ENCODE measurements at regions not wholly inside any gene's neighbourhood (a gene's known extent, or its start where the extent isn't known, plus 50 kb on each side); places are given as distances from the start of the nearest gene placed in this dataset.

GRCh38 chr2:167411367-167411766 lies 523.1 kb downstream of the XIRP2 start:
- Mint-ChIP-seq H3K4me1 (no peaks in the 10 kb centered on the region), H3K27me3 (no peaks in the 10 kb centered on the region)

GRCh38 chr2:167406558-167406957 lies 518.3 kb downstream of the XIRP2 start:
- no peaks in the 10 kb centered on the region for H3K36me3 Mint-ChIP-seq
- ATAC-seq (ENCODE audit: low read depth in 2 of 2) (no peak), DNase-seq (no peak)
- H3K9me3 Mint-ChIP-seq: peaks cover 0 to 25% (median 7%) of the 10 kb centered on the region in 7 donors
- no peak overlapping the region for H3K27ac Mint-ChIP-seq
- no peak overlapping the region for H3K4me3 Mint-ChIP-seq
- H3K27me3 Mint-ChIP-seq: no peaks in the 10 kb centered on the region
- no peaks in the 10 kb centered on the region for H3K4me1 Mint-ChIP-seq

More at GRCh38 chr2:167411367-167411766, 523.1 kb downstream of the XIRP2 start:
- DNase-seq: no peak
- H3K36me3 Mint-ChIP-seq: no peaks in the 10 kb centered on the region
- no peak overlapping the region for H3K27ac Mint-ChIP-seq
- H3K9me3 Mint-ChIP-seq: peaks cover 9 to 44% (median 14%) of the 10 kb centered on the region in 7 donors
- ATAC-seq (ENCODE audit: low read depth in 2 of 2): no peak
- H3K4me3 Mint-ChIP-seq: no peak overlapping the region

- peaks cover 1 to 25% (median 7%) of the 10 kb centered on the region in 7 donors for H3K9me3 Mint-ChIP-seq
- H3K27me3 Mint-ChIP-seq: peaks cover 0 to 3% (median 0%) of the 10 kb centered on the region in 3 donors
- DNase-seq (no peak), ATAC-seq (ENCODE audit: low read depth in 2 of 2) (no peak)
- no peaks in the 10 kb centered on the region for H3K36me3 Mint-ChIP-seq
- H3K4me3 Mint-ChIP-seq: no peak overlapping the region
- no peaks in the 10 kb centered on the region for H3K4me1 Mint-ChIP-seq
- H3K27ac Mint-ChIP-seq: no peak overlapping the region
Observed at GRCh38 chr2:167404627-167405284, 516.5 kb downstream of the XIRP2 start.

GRCh38 chr2:167401309-167401708 lies 513.0 kb downstream of the XIRP2 start:
- H3K27me3 Mint-ChIP-seq: peaks cover 0 to 3% (median 0%) of the 10 kb centered on the region in 3 donors
- H3K4me3 Mint-ChIP-seq: no peak overlapping the region
- peaks cover 2 to 26% (median 7%) of the 10 kb centered on the region in 7 donors for H3K9me3 Mint-ChIP-seq
- no peak for DNase-seq
- no peaks in the 10 kb centered on the region for H3K4me1 Mint-ChIP-seq
- no peak for ATAC-seq (ENCODE audit: low read depth in 2 of 2)
- H3K36me3 Mint-ChIP-seq: no peaks in the 10 kb centered on the region
- H3K27ac Mint-ChIP-seq: no peak overlapping the region

GRCh38 chr2:167400546-167400945 lies 512.3 kb downstream of the XIRP2 start:
- H3K27ac Mint-ChIP-seq: no peak overlapping the region
- peaks cover 2 to 26% (median 7%) of the 10 kb centered on the region in 7 donors for H3K9me3 Mint-ChIP-seq
- H3K27me3 Mint-ChIP-seq: peaks cover 0 to 3% (median 0%) of the 10 kb centered on the region in 3 donors
- DNase-seq (no peak), ATAC-seq (ENCODE audit: low read depth in 2 of 2) (no peak)
- no peaks in the 10 kb centered on the region for H3K36me3 Mint-ChIP-seq
- H3K4me1 Mint-ChIP-seq: no peaks in the 10 kb centered on the region
- H3K4me3 Mint-ChIP-seq: no peak overlapping the region

GRCh38 chr2:167398873-167399272 lies 510.6 kb downstream of the XIRP2 start:
- Mint-ChIP-seq H3K4me3 (no peak overlapping the region), H3K27me3 (peaks cover 0 to 3% (median 0%) of the 10 kb centered on the region in 3 donors), H3K4me1 (no peaks in the 10 kb centered on the region), H3K27ac (no peak overlapping the region), H3K36me3 (no peaks in the 10 kb centered on the region), H3K9me3 (peaks cover under 1 to 23% (median 6%) of the 10 kb centered on the region in 7 donors)
- no peak for DNase-seq
- ATAC-seq (ENCODE audit: low read depth in 2 of 2): no peak

GRCh38 chr2:167388901-167389300 lies 500.6 kb downstream of the XIRP2 start:
- Mint-ChIP-seq H3K36me3 (no peaks in the 10 kb centered on the region), H3K27me3 (no peaks in the 10 kb centered on the region), H3K4me1 (no peaks in the 10 kb centered on the region), H3K9me3 (peaks cover 0 to 10% (median 3%) of the 10 kb centered on the region in 7 donors), H3K4me3 (no peak overlapping the region), H3K27ac (no peak overlapping the region)
- DNase-seq (no peak), ATAC-seq (ENCODE audit: low read depth in 2 of 2) (no peak)

GRCh38 chr2:167388497-167388896 lies 500.2 kb downstream of the XIRP2 start:
- H3K4me3 Mint-ChIP-seq: no peak overlapping the region
- peaks cover 0 to 10% (median 3%) of the 10 kb centered on the region in 7 donors for H3K9me3 Mint-ChIP-seq
- no peaks in the 10 kb centered on the region for H3K36me3 Mint-ChIP-seq
- H3K27ac Mint-ChIP-seq: no peak overlapping the region
- ATAC-seq (ENCODE audit: low read depth in 2 of 2) (no peak), DNase-seq (no peak)
- no peaks in the 10 kb centered on the region for H3K4me1 Mint-ChIP-seq
- H3K27me3 Mint-ChIP-seq: no peaks in the 10 kb centered on the region

GRCh38 chr2:167386694-167387093 lies 498.4 kb downstream of the XIRP2 start:
- Mint-ChIP-seq H3K27ac (no peak overlapping the region), H3K36me3 (no peaks in the 10 kb centered on the region), H3K27me3 (no peaks in the 10 kb centered on the region), H3K9me3 (peaks cover 0 to 10% (median 3%) of the 10 kb centered on the region in 7 donors), H3K4me3 (no peak overlapping the region), H3K4me1 (no peaks in the 10 kb centered on the region)
- no peak for DNase-seq
- no peak for ATAC-seq (ENCODE audit: low read depth in 2 of 2)

GRCh38 chr2:167383610-167384194 lies 495.4 kb downstream of the XIRP2 start:
- no peak overlapping the region for H3K27ac Mint-ChIP-seq
- no peaks in the 10 kb centered on the region for H3K4me1 Mint-ChIP-seq
- ATAC-seq (ENCODE audit: low read depth in 2 of 2): no peak

GRCh38 chr2:167381349-167381748 lies 493.1 kb downstream of the XIRP2 start:
- H3K9me3 Mint-ChIP-seq: peaks cover 0 to 10% (median 2%) of the 10 kb centered on the region in 7 donors
- ATAC-seq (ENCODE audit: low read depth in 2 of 2) (no peak), DNase-seq (no peak)
- no peak overlapping the region for H3K27ac Mint-ChIP-seq
- H3K4me3 Mint-ChIP-seq: no peak overlapping the region
- no peaks in the 10 kb centered on the region for H3K36me3 Mint-ChIP-seq
- no peaks in the 10 kb centered on the region for H3K4me1 Mint-ChIP-seq
- H3K27me3 Mint-ChIP-seq: no peaks in the 10 kb centered on the region

More at GRCh38 chr2:167383610-167384194, 495.4 kb downstream of the XIRP2 start:
- Mint-ChIP-seq H3K27me3 (no peaks in the 10 kb centered on the region), H3K9me3 (peaks cover 0 to 10% (median 2%) of the 10 kb centered on the region in 7 donors), H3K4me3 (no peak overlapping the region), H3K36me3 (no peaks in the 10 kb centered on the region)
- DNase-seq: no peak

- no peak for ATAC-seq (ENCODE audit: low read depth in 2 of 2)
- DNase-seq: no peak
- no peaks in the 10 kb centered on the region for H3K4me1 Mint-ChIP-seq
- no peaks in the 10 kb centered on the region for H3K27me3 Mint-ChIP-seq
- no peaks in the 10 kb centered on the region for H3K36me3 Mint-ChIP-seq
- peaks cover 0 to 11% (median 2%) of the 10 kb centered on the region in 7 donors for H3K9me3 Mint-ChIP-seq
- no peak overlapping the region for H3K4me3 Mint-ChIP-seq
- no peak overlapping the region for H3K27ac Mint-ChIP-seq
Observed at GRCh38 chr2:167380555-167380954, 492.3 kb downstream of the XIRP2 start.

- H3K4me3 Mint-ChIP-seq: no peak overlapping the region
- H3K27ac Mint-ChIP-seq: no peak overlapping the region
- no peak for DNase-seq
- H3K9me3 Mint-ChIP-seq: peaks cover 0 to 13% (median 3%) of the 10 kb centered on the region in 7 donors
- no peaks in the 10 kb centered on the region for H3K4me1 Mint-ChIP-seq
- no peak for ATAC-seq (ENCODE audit: low read depth in 2 of 2)
- no peaks in the 10 kb centered on the region for H3K36me3 Mint-ChIP-seq
- no peaks in the 10 kb centered on the region for H3K27me3 Mint-ChIP-seq
Observed at GRCh38 chr2:167380094-167380493, 491.8 kb downstream of the XIRP2 start.

GRCh38 chr2:167369083-167369482 lies 480.8 kb downstream of the XIRP2 start:
- Mint-ChIP-seq H3K4me1 (no peaks in the 10 kb centered on the region), H3K27ac (no peak overlapping the region), H3K4me3 (no peak overlapping the region), H3K9me3 (peaks cover 0 to 12% (median 4%) of the 10 kb centered on the region in 7 donors), H3K27me3 (no peaks in the 10 kb centered on the region), H3K36me3 (no peaks in the 10 kb centered on the region)
- no peak for ATAC-seq (ENCODE audit: low read depth in 2 of 2)
- no peak for DNase-seq

Measured in naive B cell (primary cell).